Kidney epithelial cell (primary cell): ENCODE measurements at regions not wholly inside any gene's neighbourhood (a gene's known extent, or its start where the extent isn't known, plus 50 kb on each side); places are given as distances from the start of the nearest gene placed in this dataset.

ENCODE experiments used
- DNase-seq: peaks from one replicate; pipeline ENCODE4 v3.0.0-alpha.2; 2010; ENCODE audit warnings: low read depth
- H3K27me3 ChIP-seq: 2 replicates; pipeline ENCODE4 v1.6.0; 2011; ENCODE audit warnings: low read length; ENCODE audit not compliant: control insufficient read depth, insufficient read depth
- H3K36me3 ChIP-seq: 2 replicates; pipeline ENCODE4 v1.5.1; 2011; ENCODE audit warnings: low read length; ENCODE audit not compliant: control insufficient read depth, insufficient read depth
- H3K4me3 ChIP-seq: 2 replicates; pipeline ENCODE4 v1.5.1; 2011; ENCODE audit warnings: low read depth, mild to moderate bottlenecking, control low read depth, low read length
- CTCF ChIP-seq: IDR thresholded peaks from 2 replicates; pipeline ENCODE4 v1.5.1; 2011; ENCODE audit warnings: mild to moderate bottlenecking, moderate library complexity, low read length, control low read depth, inconsistent platforms; ENCODE audit not compliant: insufficient read depth, poor library complexity, severe bottlenecking

- peaks cover 11% of the 10 kb centered on the region for H3K27me3 ChIP-seq
- no peak for DNase-seq
These were observed 167.0 kb downstream of the TLE3 start for GRCh38 chr15:69930754-69931153.

GRCh38 chr15:69931156-69931555 lies 166.6 kb downstream of the TLE3 start:
- TF ChIP-seq CTCF, result no peak
- Histone ChIP-seq H3K36me3 (no peaks in the 10 kb centered on the region), H3K27me3 (peaks cover 11% of the 10 kb centered on the region), H3K4me3 (no peak overlapping the region)
- DNase-seq, result no peak

More at GRCh38 chr15:69930754-69931153, 167.0 kb downstream of the TLE3 start:
- Histone ChIP-seq H3K4me3 (no peak overlapping the region), H3K36me3 (no peaks in the 10 kb centered on the region)
- TF ChIP-seq CTCF, result no peak

GRCh38 chr15:69934607-69935006 lies 163.1 kb downstream of the TLE3 start:
- H3K4me3 ChIP-seq, result no peak overlapping the region
- H3K27me3 ChIP-seq, result peaks cover 11% of the 10 kb centered on the region
- DNase-seq, result no peak
- H3K36me3 ChIP-seq, result no peaks in the 10 kb centered on the region
- TF ChIP-seq CTCF, result no peak

- Histone ChIP-seq H3K27me3 (peaks cover 5% of the 10 kb centered on the region), H3K36me3 (no peaks in the 10 kb centered on the region), H3K4me3 (no peak overlapping the region)
- TF ChIP-seq CTCF, result no peak
- no peak for DNase-seq
These were observed 157.9 kb downstream of the TLE3 start for GRCh38 chr15:69939513-69940440.

- TF ChIP-seq CTCF, result no peak
- H3K27me3 ChIP-seq, result peaks cover 5% of the 10 kb centered on the region
- DNase-seq, result no peak
- H3K36me3 ChIP-seq, result no peaks in the 10 kb centered on the region
- H3K4me3 ChIP-seq, result no peak overlapping the region
These were observed 157.0 kb downstream of the TLE3 start for GRCh38 chr15:69940441-69941300.
